NT2/D1 (cell line): ENCODE measurements at regions not wholly inside any gene's neighbourhood (a gene's known extent, or its start where the extent isn't known, plus 50 kb on each side); places are given as distances from the start of the nearest gene placed in this dataset.

Experiments used
- YY1 ChIP-seq: IDR thresholded peaks from 2 replicates; pipeline ENCODE4 v1.6.1; 2011; ENCODE audit not compliant: insufficient read length, insufficient read depth
- ZNF274 ChIP-seq: IDR thresholded peaks from 2 replicates; pipeline ENCODE4 v1.6.1; 2011; ENCODE audit warnings: mild to moderate bottlenecking, low read depth, low read length

- TF ChIP-seq YY1 (no peak), ZNF274 (no peak)
These were observed 180.6 kb downstream of the RDH14 start for GRCh38 chr2:18379870-18380269.
